Chondrocyte (in vitro differentiated cells): ENCODE measurements at regions not wholly inside any gene's neighbourhood (a gene's known extent, or its start where the extent isn't known, plus 50 kb on each side); places are given as distances from the start of the nearest gene placed in this dataset.

ENCODE experiments used
- DNase-seq: peaks from one replicate; pipeline ENCODE4 v3.0.0; 2021; ENCODE audit warnings: mixed read lengths, low spot score
- H3K27ac Mint-ChIP-seq: one replicate; pipeline ENCODE4 v1.8.0; 2021; ENCODE audit warnings: mild to moderate bottlenecking, moderate library complexity, mixed read lengths; ENCODE audit not compliant: unreplicated experiment
- H3K27me3 Mint-ChIP-seq: 2 replicates; pipeline ENCODE4 v1.8.0; 2021; ENCODE audit warnings: low read depth, mixed read lengths
- H3K36me3 Mint-ChIP-seq: 2 replicates; pipeline ENCODE4 v1.8.0; 2021; ENCODE audit warnings: low read depth, mixed read lengths
- H3K4me1 Mint-ChIP-seq: 2 replicates; pipeline ENCODE4 v1.8.0; 2021; ENCODE audit warnings: low read depth, mild to moderate bottlenecking, mixed read lengths
- H3K4me3 Mint-ChIP-seq: one replicate; pipeline ENCODE4 v1.8.0; 2021; ENCODE audit warnings: mild to moderate bottlenecking, moderate library complexity, mixed read lengths; ENCODE audit not compliant: unreplicated experiment
- H3K9me3 Mint-ChIP-seq: 2 replicates; pipeline ENCODE4 v1.8.0; 2021; ENCODE audit warnings: low read depth, mixed read lengths
- CTCF ChIP-seq: fragments of 200-600 bp; sonication (generic); IDR thresholded peaks from 2 replicates; pipeline ENCODE4 v1.5.0; 2021; ENCODE audit warnings: antibody characterized with exemption, mild to moderate bottlenecking, moderate library complexity

DNA sequence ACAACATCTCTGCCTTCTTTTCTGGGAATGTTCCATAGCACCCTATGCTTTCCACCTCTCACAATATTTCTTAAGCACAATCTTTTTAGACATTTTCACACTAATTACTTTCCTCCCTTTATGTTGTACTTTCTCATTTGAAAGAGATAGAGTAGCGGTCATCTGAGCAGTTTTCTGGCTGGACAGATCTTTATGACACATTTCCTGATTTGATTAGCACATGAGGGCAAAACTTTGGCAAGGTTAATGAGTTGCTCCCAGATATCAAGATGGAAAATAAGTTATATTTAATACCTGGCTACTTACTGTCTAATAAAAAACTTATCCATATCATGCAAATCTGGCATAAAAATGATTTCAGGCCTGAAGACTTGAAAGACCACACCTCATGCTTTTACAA lies 723.9 kb downstream of the SOCS6 start:
- Mint-ChIP-seq H3K27me3 (no peaks in the 10 kb centered on the region), H3K36me3 (no peaks in the 10 kb centered on the region), H3K9me3 (peaks cover 11% of the 10 kb centered on the region), H3K4me1 (no peaks in the 10 kb centered on the region), H3K27ac (no peak overlapping the region), H3K4me3 (no peak overlapping the region)
- no peak for TF ChIP-seq CTCF
- DNase-seq = no peak

DNA sequence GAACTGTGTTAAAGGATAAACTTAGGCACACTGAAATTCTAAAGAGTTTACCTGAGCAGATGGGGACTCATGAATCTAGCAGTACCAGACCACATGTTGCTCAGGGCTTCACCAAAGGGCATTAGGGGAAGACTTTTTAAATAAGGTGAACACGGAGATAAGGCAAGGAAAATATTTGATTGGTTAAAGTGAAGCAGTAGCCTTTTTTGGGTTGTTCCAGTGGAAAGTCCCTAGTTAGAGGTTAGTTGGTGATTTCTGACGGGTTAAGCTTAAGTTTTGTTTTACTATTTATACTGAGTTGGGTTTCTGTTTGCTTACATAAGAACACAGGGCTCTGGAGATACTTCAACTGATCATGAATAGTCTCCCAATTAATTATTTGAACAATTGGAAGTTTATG lies 722.5 kb downstream of the SOCS6 start:
- H3K27ac Mint-ChIP-seq = no peak overlapping the region
- H3K4me1 Mint-ChIP-seq = no peaks in the 10 kb centered on the region
- TF ChIP-seq CTCF = no peak
- peaks cover 4% of the 10 kb centered on the region for H3K9me3 Mint-ChIP-seq
- H3K27me3 Mint-ChIP-seq = no peaks in the 10 kb centered on the region
- no peaks in the 10 kb centered on the region for H3K36me3 Mint-ChIP-seq
- no peak overlapping the region for H3K4me3 Mint-ChIP-seq
- no peak for DNase-seq

DNA sequence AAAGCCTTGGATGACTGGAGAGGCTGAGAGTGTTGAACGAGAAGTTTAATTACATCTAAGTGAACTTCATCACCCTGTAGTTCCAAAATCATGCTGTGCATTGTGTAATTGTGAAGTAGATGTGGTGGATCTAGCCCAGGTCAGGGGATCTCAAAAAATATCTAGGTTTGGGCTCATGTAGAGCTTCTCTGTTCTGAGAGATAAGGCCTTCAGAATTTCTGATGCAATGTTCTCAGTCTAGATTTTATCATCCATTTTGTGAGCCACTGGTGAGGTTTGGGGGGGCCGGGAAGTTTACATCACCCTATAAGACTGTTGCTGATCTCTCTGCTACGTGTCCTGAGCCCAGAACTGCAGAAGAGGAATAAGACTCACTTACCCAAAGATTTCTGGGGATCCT lies 719.4 kb downstream of the SOCS6 start:
- Mint-ChIP-seq H3K27ac (no peak overlapping the region), H3K36me3 (no peaks in the 10 kb centered on the region), H3K4me1 (no peaks in the 10 kb centered on the region), H3K4me3 (no peak overlapping the region), H3K9me3 (no peaks in the 10 kb centered on the region), H3K27me3 (no peaks in the 10 kb centered on the region)
- no peak for TF ChIP-seq CTCF
- DNase-seq = no peak

- Mint-ChIP-seq H3K4me3 (no peak overlapping the region), H3K9me3 (peaks cover 2% of the 10 kb centered on the region), H3K27me3 (no peaks in the 10 kb centered on the region), H3K4me1 (no peaks in the 10 kb centered on the region), H3K27ac (no peak overlapping the region), H3K36me3 (no peaks in the 10 kb centered on the region)
- no peak for TF ChIP-seq CTCF
- DNase-seq = no peak
Observed at GRCh38 chr18:71001597-71001996, 712.8 kb downstream of the SOCS6 start.

DNA sequence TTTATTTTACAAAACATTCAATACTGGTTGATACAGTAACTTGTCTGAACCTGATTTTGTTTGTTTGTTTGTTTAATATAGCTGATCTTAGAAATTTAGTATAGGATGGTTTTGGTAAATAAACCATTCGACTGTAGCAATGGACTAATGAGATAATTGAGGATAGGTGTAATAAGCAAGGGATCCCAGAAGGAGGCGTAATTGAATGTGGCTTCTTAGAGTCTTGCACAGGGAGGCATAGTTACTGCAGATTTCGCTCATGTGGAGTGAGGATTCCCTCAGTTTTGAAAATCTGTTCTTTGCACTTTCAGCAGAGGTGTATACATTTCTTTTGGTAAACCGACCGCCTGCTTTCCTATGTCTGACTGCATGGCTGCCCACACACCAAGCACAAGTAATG lies 709.6 kb downstream of the SOCS6 start:
- Mint-ChIP-seq H3K27me3 (no peaks in the 10 kb centered on the region), H3K4me1 (no peaks in the 10 kb centered on the region), H3K4me3 (no peak overlapping the region), H3K27ac (no peak overlapping the region), H3K36me3 (no peaks in the 10 kb centered on the region), H3K9me3 (peaks cover 10% of the 10 kb centered on the region)
- no peak for DNase-seq
- no peak for TF ChIP-seq CTCF
